ENCODE measurements at regions not wholly inside any gene's neighbourhood (a gene's known extent, or its start where the extent isn't known, plus 50 kb on each side); places are given as distances from the start of the nearest gene placed in this dataset.

GRCh38 chr10:28217848-28218247, 85.0 kb downstream of the MPP7 start:
- POLR2A ChIA-PET: no interaction called here
- no peak overlapping the region for H3K9ac ChIP-seq (replicated peaks; ENCODE audit: extremely low read depth, insufficient read depth, low read length)
- no peak for FAIRE-seq

More at GRCh38 chr10:28217848-28218247, 85.0 kb downstream of the MPP7 start:
- Histone ChIP-seq H3K4me3 (replicated peaks in 1 of 3; ENCODE audit: insufficient read depth in 1 of 3, low read depth in 1 of 3, low read length in 3 of 3) (no peak overlapping the region), H3K4me2 (ENCODE audit: insufficient read depth, low read length) (no peak overlapping the region), H3K4me1 (ENCODE audit: control insufficient read depth, extremely low read depth, insufficient read depth, low read length) (no peaks in the 10 kb centered on the region), H3K27me3 (ENCODE audit: control insufficient read depth in 2 of 2, insufficient read depth in 2 of 2, low read length in 2 of 2) (no peaks in the 10 kb centered on the region), H4K20me1 (replicated peaks; ENCODE audit: control insufficient read depth, extremely low read depth, insufficient read depth, low read length) (no peaks in the 10 kb centered on the region), H3K79me2 (ENCODE audit: control insufficient read depth, insufficient read depth, low read length) (no peaks in the 10 kb centered on the region), H3K9me3 (replicated peaks; ENCODE audit: control insufficient read depth, insufficient read depth, low read length) (no peaks in the 10 kb centered on the region), H3K36me3 (ENCODE audit: control insufficient read depth in 2 of 2, extremely low read depth in 1 of 2, insufficient read depth in 2 of 2, low read length in 2 of 2) (no peaks in the 10 kb centered on the region), H2AFZ (ENCODE audit: low read depth, low read length) (no peak overlapping the region), H3K27ac (ENCODE audit: insufficient read depth, low read depth, low read length) (no peak overlapping the region), H3K9me1 (replicated peaks; ENCODE audit: control insufficient read depth, extremely low read depth, insufficient read depth, low read length) (no peaks in the 10 kb centered on the region)
- no TSS peak for BruUV-seq (replicated peaks)
- DNase-seq (ENCODE audit: low read depth, low spot score): no peak
- dilution Hi-C loops (cut with MboI; ENCODE audit: extremely low pct_ligation_motif_present, low sequenced_read_pairs): no loop called here
- intact Hi-C loops (cut with micrococcal nuclease): no loop called here
- CTCF ChIA-PET: interaction anchor here (0.7 to 1.5 kb wide), 3 partner anchors 24 to 778 kb away, joined by 3 read pairs; no protein-coding TSS in a partner anchor
- TF ChIP-seq JUN (IDR thresholded peaks at IDR 0.05; ENCODE audit: borderline replicate concordance, insufficient read depth, insufficient read length, low read depth) (no peak), FOS (IDR thresholded peaks at IDR 0.05; ENCODE audit: borderline replicate concordance, insufficient read depth, low read length) (no peak), MAX (IDR thresholded peaks at IDR 0.05; ENCODE audit: insufficient read depth, insufficient read length) (no peak), POLR2A (IDR thresholded peaks at IDR 0.05; ENCODE audit: low read depth, low read length) (no peak), CTCF (IDR thresholded peaks at IDR 0.05; ENCODE audit: extremely low read depth in 1 of 2, insufficient read depth in 1 of 2, low read depth in 1 of 2, low read length in 2 of 2) (no peak), GATA2 (IDR thresholded peaks at IDR 0.05; ENCODE audit: insufficient read depth, insufficient read length, low read depth, low read length) (no peak), EZH2 (IDR thresholded peaks at IDR 0.05; ENCODE audit: borderline replicate concordance, low read depth, low read length, severe bottlenecking) (no peak), MYC (IDR thresholded peaks at IDR 0.05; ENCODE audit: low read depth, low read length) (no peak), POLR2AphosphoS5 (IDR thresholded peaks at IDR 0.05; ENCODE audit: insufficient read depth, low read depth, low read length) (no peak)

Data from endothelial cell of umbilical vein (primary cell).